Activated naive CD8-positive, alpha-beta T cell treated with anti-CD3 and anti-CD28 coated beads, Interleukin-2, amount 10 ng/mL, durations not matched to agents 7 days and 5 days (primary cell): ENCODE measurements at regions not wholly inside any gene's neighbourhood (a gene's known extent, or its start where the extent isn't known, plus 50 kb on each side); places are given as distances from the start of the nearest gene placed in this dataset.

Experiments
- ATAC-seq: fragments of 150-1000 bp; cut with Tn5 transposase; one replicate; pipeline ENCODE4 v1.10.0; 2021; ENCODE audit warnings: low read depth, moderate library complexity
- POLR2A ChIA-PET: fragments of 350-600 bp; sonication (Branson Sonifier 250); formaldehyde crosslinking; loops from one replicate; lab custom pipeline; 2021; ENCODE audit warnings: antibody characterized with exemption; lab: Charles Lee
- DNase-seq: peaks from one replicate; pipeline ENCODE4 v3.0.0; 2021
- H3K27ac Mint-ChIP-seq: one replicate; pipeline ENCODE4 v1.8.0; 2022; ENCODE audit warnings: mild to moderate bottlenecking, mixed read lengths
- H3K27me3 Mint-ChIP-seq: one replicate; pipeline ENCODE4 v1.8.0; 2022; ENCODE audit warnings: mild to moderate bottlenecking, moderate library complexity, mixed read lengths
- H3K36me3 Mint-ChIP-seq: one replicate; pipeline ENCODE4 v1.8.0; 2021; ENCODE audit warnings: mild to moderate bottlenecking, mixed read lengths
- H3K4me1 Mint-ChIP-seq: one replicate; pipeline ENCODE4 v1.8.0; 2021; ENCODE audit warnings: mixed read lengths
- H3K4me3 Mint-ChIP-seq: one replicate; pipeline ENCODE4 v1.8.0; 2022; ENCODE audit warnings: mild to moderate bottlenecking, moderate library complexity, mixed read lengths
- H3K9me3 Mint-ChIP-seq: one replicate; pipeline ENCODE4 v1.8.0; 2021; ENCODE audit warnings: mixed read lengths

GRCh38 chr20:57809661-57810172 is 99.9 kb upstream of the PMEPA1 start:
- H3K27ac Mint-ChIP-seq = no peak overlapping the region
- H3K36me3 Mint-ChIP-seq = no peaks in the 10 kb centered on the region
- ATAC-seq = no peak
- H3K9me3 Mint-ChIP-seq = no peaks in the 10 kb centered on the region
- peaks cover 2% of the 10 kb centered on the region for H3K27me3 Mint-ChIP-seq
- H3K4me3 Mint-ChIP-seq = no peak overlapping the region
- no peak for DNase-seq
- POLR2A ChIA-PET = no interaction called here
- H3K4me1 Mint-ChIP-seq = no peaks in the 10 kb centered on the region

- Mint-ChIP-seq H3K27me3 (no peaks in the 10 kb centered on the region), H3K9me3 (no peaks in the 10 kb centered on the region), H3K36me3 (no peaks in the 10 kb centered on the region), H3K27ac (no peak overlapping the region), H3K4me1 (no peaks in the 10 kb centered on the region), H3K4me3 (no peak overlapping the region)
- DNase-seq (no peak), ATAC-seq (no peak)
- POLR2A ChIA-PET = no interaction called here
Measured at GRCh38 chr20:57809149-57809548, 99.3 kb upstream of the PMEPA1 start.

- H3K4me3 Mint-ChIP-seq = no peak overlapping the region
- DNase-seq (no peak), ATAC-seq (no peak)
- no peaks in the 10 kb centered on the region for H3K27me3 Mint-ChIP-seq
- POLR2A ChIA-PET = no interaction called here
- H3K9me3 Mint-ChIP-seq = no peaks in the 10 kb centered on the region
- H3K4me1 Mint-ChIP-seq = no peaks in the 10 kb centered on the region
- no peaks in the 10 kb centered on the region for H3K36me3 Mint-ChIP-seq
- no peak overlapping the region for H3K27ac Mint-ChIP-seq
Measured at GRCh38 chr20:57808264-57809070, 98.7 kb upstream of the PMEPA1 start.

GRCh38 chr20:57807401-57808263 is 97.8 kb upstream of the PMEPA1 start:
- no peak overlapping the region for H3K4me3 Mint-ChIP-seq
- POLR2A ChIA-PET = no interaction called here
- H3K4me1 Mint-ChIP-seq = no peaks in the 10 kb centered on the region
- no peaks in the 10 kb centered on the region for H3K27me3 Mint-ChIP-seq
- no peaks in the 10 kb centered on the region for H3K36me3 Mint-ChIP-seq
- H3K27ac Mint-ChIP-seq = no peak overlapping the region
- ATAC-seq = no peak
- no peaks in the 10 kb centered on the region for H3K9me3 Mint-ChIP-seq
- DNase-seq = no peak

GRCh38 chr20:57806975-57807374 is 97.2 kb upstream of the PMEPA1 start:
- no peak overlapping the region for H3K27ac Mint-ChIP-seq
- H3K27me3 Mint-ChIP-seq = no peaks in the 10 kb centered on the region
- H3K9me3 Mint-ChIP-seq = no peaks in the 10 kb centered on the region
- no peaks in the 10 kb centered on the region for H3K4me1 Mint-ChIP-seq
- no peak overlapping the region for H3K4me3 Mint-ChIP-seq
- POLR2A ChIA-PET = no interaction called here
- ATAC-seq (no peak), DNase-seq (no peak)
- H3K36me3 Mint-ChIP-seq = no peaks in the 10 kb centered on the region

DNA sequence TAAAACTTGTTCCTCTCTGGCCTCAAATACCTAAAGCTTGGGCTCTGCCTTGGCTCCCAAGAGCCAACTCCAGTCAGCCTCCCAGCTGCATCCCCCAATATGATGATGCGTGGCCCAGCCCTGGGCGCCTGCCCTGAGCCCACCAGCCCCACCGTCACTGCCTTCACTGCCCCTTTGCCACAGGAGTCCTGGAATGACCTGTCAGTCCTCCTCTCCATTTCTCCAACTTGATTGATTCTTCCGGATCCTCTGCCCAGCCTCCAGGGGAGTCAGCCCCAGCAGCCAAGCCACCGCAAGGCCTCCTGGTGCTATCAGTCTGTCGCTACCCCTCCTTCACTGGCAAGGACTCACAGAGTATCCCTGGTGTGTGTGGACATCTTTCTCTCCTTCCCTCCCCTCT is 96.7 kb upstream of the PMEPA1 start:
- POLR2A ChIA-PET = no interaction called here
- Mint-ChIP-seq H3K9me3 (no peaks in the 10 kb centered on the region), H3K36me3 (no peaks in the 10 kb centered on the region), H3K27ac (no peak overlapping the region), H3K4me1 (no peaks in the 10 kb centered on the region), H3K4me3 (no peak overlapping the region), H3K27me3 (no peaks in the 10 kb centered on the region)
- DNase-seq = no peak
- no peak for ATAC-seq

GRCh38 chr20:57805747-57806146 is 95.9 kb upstream of the PMEPA1 start:
- Mint-ChIP-seq H3K27me3 (no peaks in the 10 kb centered on the region), H3K9me3 (no peaks in the 10 kb centered on the region), H3K36me3 (no peaks in the 10 kb centered on the region), H3K4me1 (no peaks in the 10 kb centered on the region), H3K4me3 (no peak overlapping the region), H3K27ac (no peak overlapping the region)
- no peak for ATAC-seq
- POLR2A ChIA-PET = no interaction called here
- no peak for DNase-seq

DNA sequence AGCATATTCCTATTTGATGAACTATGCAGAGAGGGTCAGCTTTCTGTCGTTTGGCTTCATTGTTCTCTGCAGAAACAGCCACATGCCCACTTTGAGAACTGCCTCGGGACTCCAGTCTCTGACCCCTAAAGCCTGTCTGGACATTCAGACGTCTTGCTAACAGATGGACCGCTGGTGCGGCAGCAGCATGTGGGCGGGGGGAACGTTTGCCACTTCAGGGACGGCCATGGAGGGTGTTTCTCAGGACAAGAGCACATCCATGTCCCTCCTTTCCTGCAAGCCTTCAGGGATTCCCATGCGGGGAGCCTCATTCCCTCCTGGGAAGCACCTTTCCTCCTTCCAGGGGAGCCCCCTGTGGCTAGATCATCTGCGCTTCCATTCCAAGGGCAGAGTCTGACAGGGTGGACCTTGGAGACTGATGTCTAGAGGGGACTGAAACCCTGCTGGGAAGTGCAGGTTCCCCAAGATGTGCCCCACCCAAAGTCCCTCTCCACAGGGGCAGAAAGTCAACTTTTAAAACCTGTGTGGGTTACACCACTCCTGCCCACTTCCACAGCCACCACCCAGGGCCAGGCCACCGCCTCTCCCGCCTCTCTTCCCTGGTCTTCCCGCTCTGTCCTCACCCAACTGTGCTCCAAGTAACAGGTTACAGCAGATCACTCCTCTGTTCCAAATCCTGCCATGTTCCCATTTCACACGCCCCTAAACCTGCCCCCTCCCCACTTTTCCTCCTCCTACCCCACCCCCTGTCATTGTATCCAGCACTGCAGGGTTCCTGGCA is 94.8 kb upstream of the PMEPA1 start:
- no peaks in the 10 kb centered on the region for H3K36me3 Mint-ChIP-seq
- POLR2A ChIA-PET = no interaction called here
- DNase-seq (no peak), ATAC-seq (no peak)
- H3K27me3 Mint-ChIP-seq = no peaks in the 10 kb centered on the region
- H3K9me3 Mint-ChIP-seq = no peaks in the 10 kb centered on the region
- H3K4me3 Mint-ChIP-seq = no peak overlapping the region
- H3K27ac Mint-ChIP-seq = no peak overlapping the region
- no peaks in the 10 kb centered on the region for H3K4me1 Mint-ChIP-seq

DNA sequence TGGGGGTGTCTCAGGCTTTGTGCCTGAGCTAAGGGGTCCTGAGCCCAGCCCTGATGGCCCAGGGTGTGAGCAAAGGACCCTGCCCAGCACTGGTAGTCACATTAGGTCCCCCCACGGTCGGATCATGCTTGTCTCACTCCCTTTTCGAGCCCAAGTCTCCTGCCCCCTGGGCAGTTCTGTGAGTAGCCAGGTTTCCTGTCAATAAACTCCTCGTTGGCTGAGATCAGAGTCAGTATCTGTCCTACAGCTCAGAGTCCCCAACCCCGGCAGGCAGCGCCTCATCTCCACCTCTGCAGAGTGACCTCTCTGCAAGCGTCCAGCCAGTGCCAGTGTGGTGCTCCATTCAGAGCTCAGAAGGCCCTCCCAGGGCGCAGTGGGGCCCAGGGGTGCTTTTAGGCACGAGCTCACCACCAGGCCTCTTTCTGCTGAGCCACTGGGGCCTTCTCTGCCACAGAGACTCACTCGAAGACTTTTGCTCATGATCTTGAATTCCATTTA is 93.7 kb upstream of the PMEPA1 start:
- no peak for DNase-seq
- H3K27ac Mint-ChIP-seq = no peak overlapping the region
- no peaks in the 10 kb centered on the region for H3K36me3 Mint-ChIP-seq
- H3K9me3 Mint-ChIP-seq = no peaks in the 10 kb centered on the region
- no peaks in the 10 kb centered on the region for H3K27me3 Mint-ChIP-seq
- no peak overlapping the region for H3K4me3 Mint-ChIP-seq
- POLR2A ChIA-PET = no interaction called here
- no peak for ATAC-seq
- no peaks in the 10 kb centered on the region for H3K4me1 Mint-ChIP-seq

GRCh38 chr20:57802765-57803507 is 93.1 kb upstream of the PMEPA1 start:
- POLR2A ChIA-PET = no interaction called here
- H3K27me3 Mint-ChIP-seq = no peaks in the 10 kb centered on the region
- H3K9me3 Mint-ChIP-seq = no peaks in the 10 kb centered on the region

GRCh38 chr20:57801581-57801980 is 91.8 kb upstream of the PMEPA1 start:
- no peak for ATAC-seq
- H3K4me3 Mint-ChIP-seq = no peak overlapping the region
- H3K27ac Mint-ChIP-seq = no peak overlapping the region
- no peaks in the 10 kb centered on the region for H3K9me3 Mint-ChIP-seq
- no peaks in the 10 kb centered on the region for H3K36me3 Mint-ChIP-seq
- H3K27me3 Mint-ChIP-seq = no peaks in the 10 kb centered on the region
- no peak for DNase-seq
- no peaks in the 10 kb centered on the region for H3K4me1 Mint-ChIP-seq
- POLR2A ChIA-PET = no interaction called here

More at GRCh38 chr20:57802765-57803507, 93.1 kb upstream of the PMEPA1 start:
- no peak for DNase-seq
- no peaks in the 10 kb centered on the region for H3K36me3 Mint-ChIP-seq
- no peaks in the 10 kb centered on the region for H3K4me1 Mint-ChIP-seq
- ATAC-seq = no peak
- H3K27ac Mint-ChIP-seq = peak overlapping the region; percentile 30
- H3K4me3 Mint-ChIP-seq = no peak overlapping the region

- H3K4me1 Mint-ChIP-seq = peaks cover 3% of the 10 kb centered on the region
- H3K27ac Mint-ChIP-seq = no peak overlapping the region
- DNase-seq (no peak), ATAC-seq (no peak)
- no peaks in the 10 kb centered on the region for H3K36me3 Mint-ChIP-seq
- no peak overlapping the region for H3K4me3 Mint-ChIP-seq
- no peaks in the 10 kb centered on the region for H3K9me3 Mint-ChIP-seq
- POLR2A ChIA-PET = no interaction called here
- no peaks in the 10 kb centered on the region for H3K27me3 Mint-ChIP-seq
Measured at GRCh38 chr20:57800791-57801430, 91.1 kb upstream of the PMEPA1 start.
